Stomach smooth muscle (tissue), 2 donors: ENCODE measurements at regions not wholly inside any gene's neighbourhood (a gene's known extent, or its start where the extent isn't known, plus 50 kb on each side); places are given as distances from the start of the nearest gene placed in this dataset.
"Not testable (repeated sequence)": the region's sequence is repeated elsewhere in the genome, so short reads cannot be mapped to it uniquely, and the experiment has no call there.

Source experiments
- H3K27ac ChIP-seq: one replicate; pipeline ENCODE4 v1.7.0; 2013; ENCODE audit warnings: mild to moderate bottlenecking, low read length, inconsistent platforms
- H3K27me3 ChIP-seq, 2 donors: one replicate each; pipeline ENCODE4 v1.7.0; 2013; ENCODE audit warnings: low read length in 2 of 2; ENCODE audit not compliant: insufficient read depth in 2 of 2, control insufficient read depth in 1 of 2
- H3K36me3 ChIP-seq, 2 donors: one replicate each; pipeline ENCODE4 v1.7.0; 2013; ENCODE audit warnings: low read length in 2 of 2; ENCODE audit not compliant: control insufficient read depth in 2 of 2, insufficient read depth in 2 of 2
- H3K4me1 ChIP-seq: one replicate; pipeline ENCODE4 v1.7.0; 2013; ENCODE audit warnings: low read length; ENCODE audit not compliant: control insufficient read depth, insufficient read depth
- H3K4me3 ChIP-seq, 2 donors: one replicate each; pipeline ENCODE4 v1.7.0; 2013; ENCODE audit warnings: low read length in 2 of 2
- H3K9ac ChIP-seq, 2 donors: one replicate each; pipeline ENCODE4 v1.7.0; 2013; ENCODE audit warnings: low read length in 2 of 2, mild to moderate bottlenecking in 1 of 2
- H3K9me3 ChIP-seq, 2 donors: one replicate each; pipeline ENCODE4 v1.7.0; 2013; ENCODE audit warnings: low read length in 2 of 2; ENCODE audit not compliant: control insufficient read depth in 2 of 2
- donor health status: healthy.
- donor health status: Pancreatic carcinoma.

DNA sequence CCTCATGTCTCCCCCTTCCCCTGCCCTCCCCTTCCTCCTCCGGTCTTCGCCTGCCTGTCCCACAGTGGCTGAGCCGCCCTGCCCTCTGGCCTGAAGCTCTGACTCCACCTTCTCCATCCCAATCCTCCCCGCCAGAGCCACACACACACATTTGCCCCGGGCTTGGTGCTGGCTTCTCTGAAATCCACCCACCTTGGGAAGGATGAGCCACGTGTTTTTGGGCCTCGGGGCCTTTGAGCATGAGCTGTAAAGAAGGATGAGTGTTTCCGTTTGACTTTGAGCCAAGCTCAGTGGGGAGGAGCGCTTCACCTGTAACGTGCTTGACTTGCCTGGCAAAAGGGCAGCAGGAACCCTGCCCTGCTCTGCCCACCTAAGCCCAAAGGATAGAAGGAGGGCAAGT is 295.1 kb downstream of the SIPA1L2 start:
- H3K9ac ChIP-seq: no peak overlapping the region
- no peak overlapping the region for H3K27ac ChIP-seq
- no peaks in the 10 kb centered on the region for H3K9me3 ChIP-seq
- peaks cover 0 to 4% of the 10 kb centered on the region in 2 donors for H3K27me3 ChIP-seq
- H3K4me1 ChIP-seq: no peaks in the 10 kb centered on the region
- H3K4me3 ChIP-seq: no peak overlapping the region
- H3K36me3 ChIP-seq: no peaks in the 10 kb centered on the region

DNA sequence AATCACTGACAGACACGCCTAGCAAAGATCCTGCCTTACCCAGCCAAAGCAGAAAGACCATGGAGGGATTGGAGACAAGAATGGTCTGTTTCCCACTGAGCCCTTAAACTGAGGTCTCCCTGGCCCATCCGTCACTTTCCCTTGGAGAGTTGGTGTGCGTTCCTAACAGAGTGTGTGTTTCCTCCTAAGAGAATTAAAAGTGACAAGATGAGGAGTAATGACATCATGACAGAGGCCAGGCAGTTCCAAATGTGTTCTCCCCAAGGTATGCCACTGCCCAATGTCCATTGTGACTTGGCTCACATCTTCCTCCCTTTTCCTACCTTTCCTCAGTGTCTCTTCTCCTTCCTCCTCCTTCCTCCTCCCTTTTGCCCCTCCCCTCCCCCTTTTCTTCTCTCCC is 295.7 kb downstream of the SIPA1L2 start:
- H3K36me3 ChIP-seq: no peaks in the 10 kb centered on the region
- H3K27ac ChIP-seq: no peak overlapping the region
- no peak overlapping the region for H3K9ac ChIP-seq
- H3K4me3 ChIP-seq: no peak overlapping the region
- H3K9me3 ChIP-seq: no peaks in the 10 kb centered on the region
- peaks cover 0 to 4% of the 10 kb centered on the region in 2 donors for H3K27me3 ChIP-seq
- H3K4me1 ChIP-seq: no peaks in the 10 kb centered on the region

DNA sequence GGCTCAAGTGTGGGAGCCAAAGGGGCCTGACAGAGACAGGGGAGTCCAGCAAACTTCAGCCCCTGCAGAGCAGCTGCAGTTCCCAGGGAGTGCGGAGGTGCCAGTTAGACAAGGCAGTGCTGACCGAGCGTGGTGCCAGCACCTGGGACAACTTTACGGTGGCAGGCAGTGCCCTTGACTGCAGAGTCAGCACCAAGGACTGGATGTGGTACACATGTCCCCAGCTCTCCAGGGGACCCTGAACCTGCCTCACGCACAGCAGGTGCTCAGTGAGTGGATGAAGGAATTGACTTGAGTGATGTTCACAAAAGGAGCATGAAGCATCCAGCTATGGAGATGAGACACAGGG is 296.5 kb downstream of the SIPA1L2 start:
- Histone ChIP-seq H3K4me1 (peaks cover 4% of the 10 kb centered on the region), H3K27me3 (peaks cover 0 to 2% of the 10 kb centered on the region in 2 donors), H3K4me3 (no peak overlapping the region), H3K9ac (no peak overlapping the region), H3K27ac (no peak overlapping the region), H3K9me3 (no peaks in the 10 kb centered on the region), H3K36me3 (no peaks in the 10 kb centered on the region)

DNA sequence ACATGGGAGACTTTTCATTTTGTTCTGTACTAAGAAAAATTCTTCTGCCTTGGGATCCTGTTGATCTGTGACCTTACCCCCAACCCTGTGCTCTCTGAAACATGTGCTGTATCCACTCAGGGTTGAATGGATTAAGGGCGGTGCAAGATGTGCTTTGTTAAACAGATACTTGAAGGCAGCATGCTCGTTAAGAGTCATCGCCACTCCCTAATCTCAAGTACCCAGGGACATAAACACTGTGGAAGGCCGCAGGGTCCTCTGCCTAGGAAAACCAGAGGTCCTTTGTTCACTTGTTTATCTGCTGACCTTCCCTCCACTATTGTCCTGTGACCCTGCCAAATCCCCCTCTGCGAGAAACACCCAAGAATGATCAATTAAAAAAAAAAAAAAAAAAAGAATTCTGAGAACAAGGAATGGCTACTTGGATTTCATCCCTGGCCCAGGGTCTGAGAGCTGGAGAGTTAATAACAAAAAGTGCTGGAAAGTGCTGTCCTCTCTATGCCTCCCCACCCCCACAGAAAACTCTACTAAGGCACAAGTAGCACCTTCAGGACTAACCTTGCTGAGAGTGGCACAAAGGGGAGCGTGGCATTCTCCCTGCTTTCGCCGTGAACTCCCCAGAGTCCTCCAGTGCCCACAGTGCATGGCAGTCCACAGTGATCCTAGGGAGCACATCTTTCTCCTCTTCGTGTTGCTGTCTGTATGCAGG is 297.1 kb downstream of the SIPA1L2 start:
- H3K4me3 ChIP-seq, H3K27me3 ChIP-seq, H3K36me3 ChIP-seq, H3K9me3 ChIP-seq, H3K27ac ChIP-seq, H3K9ac ChIP-seq, H3K4me1 ChIP-seq: not testable (repeated sequence)

DNA sequence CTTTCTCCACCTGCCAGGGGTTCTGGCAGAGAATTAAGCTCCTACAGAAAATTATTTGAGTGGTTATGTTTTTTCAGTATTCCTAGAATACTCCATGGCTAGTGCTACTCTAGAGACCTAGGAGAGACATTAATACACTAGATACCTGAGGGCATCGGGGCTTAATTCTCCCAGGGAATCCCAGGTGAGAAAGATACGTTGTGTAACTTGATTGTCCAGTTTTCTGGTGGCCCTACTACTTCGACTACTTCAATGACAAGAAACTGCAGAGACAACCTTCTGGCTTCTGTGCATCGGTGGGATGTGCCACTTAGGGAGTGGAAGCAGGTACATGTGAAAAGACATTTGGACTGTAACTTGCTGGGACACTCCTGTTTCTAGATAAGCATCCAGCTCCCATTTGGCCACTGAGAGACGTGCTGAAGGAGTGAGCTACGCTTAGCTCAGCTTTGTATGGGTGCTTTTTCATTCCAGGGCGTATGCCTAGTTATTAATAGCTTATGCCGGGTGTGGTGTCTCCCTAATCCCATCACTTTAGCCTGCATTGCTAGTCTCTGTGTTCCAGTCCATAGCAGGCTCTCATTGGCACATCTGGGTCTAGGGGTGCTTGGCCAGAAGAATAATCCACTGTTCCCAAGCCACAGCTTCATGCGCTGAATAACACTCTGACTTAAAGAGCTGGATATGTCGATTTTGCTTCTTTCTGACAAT is 300.7 kb downstream of the SIPA1L2 start:
- H3K4me3 ChIP-seq: no peak overlapping the region
- H3K9me3 ChIP-seq: no peaks in the 10 kb centered on the region
- no peak overlapping the region for H3K9ac ChIP-seq
- peaks cover 4% of the 10 kb centered on the region for H3K4me1 ChIP-seq
- no peak overlapping the region for H3K27ac ChIP-seq
- peaks cover 0 to 2% of the 10 kb centered on the region in 2 donors for H3K27me3 ChIP-seq
- H3K36me3 ChIP-seq: no peaks in the 10 kb centered on the region

DNA sequence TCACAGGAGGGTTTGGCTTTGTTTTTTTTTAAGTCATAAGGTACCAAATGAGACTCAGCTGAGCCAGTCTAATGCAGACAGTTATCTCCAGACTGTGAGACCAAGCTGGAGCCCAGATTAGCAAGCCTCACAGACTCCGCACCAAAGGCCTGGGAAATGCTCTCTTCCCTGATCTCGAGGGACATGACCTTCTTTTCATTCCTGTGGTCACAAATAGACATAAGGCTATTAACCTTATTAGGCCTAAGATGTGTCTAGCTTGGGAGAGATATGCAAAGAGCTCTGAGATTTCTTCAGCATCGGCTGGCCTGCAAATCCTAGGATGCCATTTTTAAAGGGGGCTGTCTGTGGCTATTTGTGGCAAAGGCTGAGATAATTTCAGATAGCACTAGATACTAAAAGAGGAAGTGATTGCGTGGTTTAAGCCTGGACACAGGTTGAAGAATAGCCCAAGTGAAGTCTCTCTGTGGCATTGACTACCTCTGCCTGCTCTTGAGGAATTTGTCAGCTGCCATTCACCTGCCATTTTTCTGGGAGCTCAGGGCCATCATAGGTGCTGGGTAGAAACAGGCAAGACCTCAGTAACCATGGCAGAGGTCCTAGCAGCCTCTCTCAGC is 301.3 kb downstream of the SIPA1L2 start:
- Histone ChIP-seq H3K9ac (no peak overlapping the region), H3K36me3 (no peaks in the 10 kb centered on the region), H3K4me3 (no peak overlapping the region), H3K27me3 (peaks cover 0 to 2% of the 10 kb centered on the region in 2 donors), H3K4me1 (peaks cover 4% of the 10 kb centered on the region), H3K27ac (no peak overlapping the region), H3K9me3 (no peaks in the 10 kb centered on the region)

DNA sequence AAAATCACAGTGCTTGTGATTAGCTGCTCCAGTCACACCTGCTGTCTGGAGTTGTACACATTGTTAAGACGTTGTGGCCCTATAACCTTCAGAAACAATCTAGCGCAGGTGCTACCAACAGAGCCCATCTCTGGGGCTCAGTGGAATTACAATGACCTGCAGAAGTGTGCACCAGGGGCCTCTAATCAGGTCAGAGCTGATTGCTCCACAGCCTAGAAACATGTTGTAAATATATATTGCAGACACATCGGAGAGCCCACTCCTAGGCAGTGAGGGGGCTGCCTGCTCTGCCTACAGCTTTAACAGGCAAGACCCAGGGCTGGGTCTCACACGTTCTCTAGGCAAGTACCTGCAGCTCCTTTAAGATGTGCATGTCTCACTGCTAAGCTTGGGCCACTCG is 302.0 kb downstream of the SIPA1L2 start:
- H3K36me3 ChIP-seq: no peaks in the 10 kb centered on the region
- H3K27ac ChIP-seq: no peak overlapping the region
- H3K4me1 ChIP-seq: peaks cover 4% of the 10 kb centered on the region
- H3K4me3 ChIP-seq: no peak overlapping the region
- no peaks in the 10 kb centered on the region for H3K27me3 ChIP-seq
- H3K9me3 ChIP-seq: no peaks in the 10 kb centered on the region
- no peak overlapping the region for H3K9ac ChIP-seq

DNA sequence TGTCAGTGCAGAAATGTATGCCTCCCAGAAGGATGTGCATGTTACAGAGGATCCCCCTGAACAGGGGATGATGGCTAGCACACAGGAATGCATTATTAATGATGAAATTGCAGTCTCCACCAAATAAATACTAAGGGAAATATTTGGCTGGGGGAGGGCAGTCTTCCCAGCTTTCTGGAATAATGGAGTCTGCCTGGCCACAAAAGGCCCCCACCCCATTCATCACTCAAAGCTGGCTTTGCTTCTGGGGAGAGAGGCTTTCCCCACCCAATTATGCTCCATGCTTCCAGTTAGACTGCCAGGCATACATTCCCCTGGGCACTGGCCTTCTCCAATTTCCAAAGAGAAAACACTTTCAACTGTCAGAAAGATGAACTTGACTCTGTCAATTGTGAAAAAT is 302.7 kb downstream of the SIPA1L2 start:
- Histone ChIP-seq H3K27ac (no peak overlapping the region), H3K4me1 (peaks cover 4% of the 10 kb centered on the region), H3K4me3 (no peak overlapping the region), H3K36me3 (no peaks in the 10 kb centered on the region), H3K9ac (no peak overlapping the region), H3K9me3 (no peaks in the 10 kb centered on the region), H3K27me3 (no peaks in the 10 kb centered on the region)

DNA sequence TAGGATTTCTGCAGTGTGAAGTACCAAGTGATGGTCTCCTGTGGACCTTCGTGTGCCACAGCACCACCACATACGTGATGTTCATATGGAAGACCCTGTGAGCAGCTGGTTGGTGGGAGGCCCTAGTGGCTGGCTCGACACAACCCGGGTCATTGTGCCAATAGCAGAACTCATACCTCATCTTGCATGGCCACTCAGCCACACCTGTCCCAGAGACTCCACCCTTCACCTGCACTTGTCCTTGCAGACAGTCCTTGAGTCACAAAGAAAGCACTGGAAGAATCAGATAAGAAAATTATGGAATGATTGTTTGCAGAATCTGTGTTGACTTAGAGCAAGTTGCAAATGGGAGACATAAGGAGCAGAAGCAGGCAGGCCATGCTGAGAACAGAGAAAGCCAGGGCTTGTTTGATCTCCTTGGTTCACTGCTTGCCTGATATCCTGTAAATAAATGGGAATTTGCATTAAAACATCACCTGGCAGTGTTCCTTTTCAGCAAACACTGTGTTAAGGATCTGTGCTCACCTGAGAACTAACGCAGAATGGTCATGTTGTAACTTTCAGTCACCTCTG is 307.7 kb downstream of the SIPA1L2 start:
- no peaks in the 10 kb centered on the region for H3K36me3 ChIP-seq
- H3K4me3 ChIP-seq: no peak overlapping the region
- H3K4me1 ChIP-seq: peaks cover 5% of the 10 kb centered on the region
- H3K27ac ChIP-seq: no peak overlapping the region
- H3K9me3 ChIP-seq: peaks cover 0 to 4% of the 10 kb centered on the region in 2 donors
- no peak overlapping the region for H3K9ac ChIP-seq
- no peaks in the 10 kb centered on the region for H3K27me3 ChIP-seq

DNA sequence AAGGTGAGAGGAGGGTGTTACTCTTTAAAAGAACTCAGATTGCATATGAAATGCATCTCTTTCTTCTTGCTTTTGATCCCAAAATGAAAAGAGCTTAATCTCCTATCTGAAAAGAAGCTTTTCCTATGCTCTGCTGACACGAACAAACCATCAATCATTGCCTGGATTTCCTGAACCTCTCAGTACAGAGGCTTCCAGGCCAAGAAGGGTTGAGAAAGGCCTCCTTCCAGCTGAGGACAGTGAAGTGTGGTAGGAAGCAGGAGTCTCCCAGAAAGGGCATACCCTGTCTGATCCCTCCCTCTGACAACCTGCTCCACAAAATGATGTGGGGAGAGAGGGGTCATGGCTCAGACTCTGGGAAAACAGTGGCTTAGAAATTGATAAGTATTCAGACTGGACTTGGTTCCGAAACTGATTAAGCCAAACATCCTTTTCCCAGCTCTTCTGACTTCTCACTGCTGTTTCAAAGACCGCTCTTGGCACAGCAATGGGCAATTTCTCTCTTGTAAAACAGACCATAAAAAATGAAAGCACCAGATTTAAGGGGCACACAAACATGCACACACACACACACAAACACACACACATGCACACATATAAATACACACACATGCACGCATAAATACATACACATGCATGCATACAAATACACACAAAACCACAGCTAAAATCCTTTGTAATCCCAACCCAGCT is 310.3 kb downstream of the SIPA1L2 start:
- H3K36me3 ChIP-seq: no peaks in the 10 kb centered on the region
- no peak overlapping the region for H3K27ac ChIP-seq
- H3K9ac ChIP-seq: no peak overlapping the region
- peaks cover 0 to 4% of the 10 kb centered on the region in 2 donors for H3K9me3 ChIP-seq
- peaks cover 5% of the 10 kb centered on the region for H3K4me1 ChIP-seq
- H3K4me3 ChIP-seq: no peak overlapping the region
- no peaks in the 10 kb centered on the region for H3K27me3 ChIP-seq
